H9 (cell line): ENCODE measurements at regions not wholly inside any gene's neighbourhood (a gene's known extent, or its start where the extent isn't known, plus 50 kb on each side); places are given as distances from the start of the nearest gene placed in this dataset.

Source experiments
- DNase-seq: peaks from one replicate; pipeline ENCODE4 v3.0.0-alpha.2; 2017
- H2AFZ ChIP-seq: one replicate; pipeline ENCODE4 v1.6.1; 2013; ENCODE audit warnings: mild to moderate bottlenecking, low read length, control low read depth, moderate library complexity
- H2AK5ac ChIP-seq: 2 replicates; pipeline ENCODE4 v1.6.1; 2013; ENCODE audit warnings: low read length, control low read depth, mixed read lengths; ENCODE audit not compliant: insufficient read length
- H2BK120ac ChIP-seq: one replicate; pipeline ENCODE4 v1.6.1; 2013; ENCODE audit warnings: low read depth, mild to moderate bottlenecking, low read length, control low read depth, inconsistent platforms; ENCODE audit not compliant: poor library complexity, severe bottlenecking
- H2BK12ac ChIP-seq: 2 replicates; pipeline ENCODE4 v1.6.1; 2013; ENCODE audit warnings: low read length, control low read depth, mixed read lengths, low read depth; ENCODE audit not compliant: insufficient read length
- H2BK15ac ChIP-seq: 2 replicates; pipeline ENCODE4 v1.6.1; 2013; ENCODE audit warnings: low read depth, low read length, control low read depth
- H2BK20ac ChIP-seq: one replicate; pipeline ENCODE4 v1.6.1; 2013; ENCODE audit warnings: low read depth, mild to moderate bottlenecking, low read length, control low read depth, inconsistent platforms; ENCODE audit not compliant: poor library complexity, severe bottlenecking
- H2BK5ac ChIP-seq: 2 replicates; pipeline ENCODE4 v1.6.1; 2013; ENCODE audit warnings: low read length, control low read depth, mixed read lengths; ENCODE audit not compliant: insufficient read length
- H3K14ac ChIP-seq: 2 replicates; pipeline ENCODE4 v1.6.1; 2013; ENCODE audit warnings: low read length, control low read depth; ENCODE audit not compliant: insufficient read depth
- H3K18ac ChIP-seq: 2 replicates; pipeline ENCODE4 v1.6.1; 2013; ENCODE audit warnings: low read depth, mild to moderate bottlenecking, mixed read lengths, low read length, control low read depth; ENCODE audit not compliant: insufficient read length
- H3K23ac ChIP-seq: 2 replicates; pipeline ENCODE4 v1.6.1; 2013; ENCODE audit warnings: low read length, control low read depth, mixed read lengths, low read depth; ENCODE audit not compliant: insufficient read length
- H3K23me2 ChIP-seq: 2 replicates; pipeline ENCODE4 v1.6.1; 2013; ENCODE audit warnings: low read depth, mild to moderate bottlenecking, mixed read lengths, low read length, control low read depth; ENCODE audit not compliant: insufficient read length, poor library complexity, severe bottlenecking
- H3K27ac ChIP-seq: 2 replicates; pipeline ENCODE4 v1.5.1; 2013; ENCODE audit warnings: low read length, control low read depth, mixed read lengths, low read depth; ENCODE audit not compliant: insufficient read length
- H3K27me3 ChIP-seq: 2 replicates; pipeline ENCODE4 v1.6.1; 2013; ENCODE audit warnings: low read length, control low read depth, inconsistent platforms; ENCODE audit not compliant: insufficient read depth
- H3K4ac ChIP-seq: 2 replicates; pipeline ENCODE4 v1.6.1; 2013; ENCODE audit warnings: low read depth, mild to moderate bottlenecking, control low read depth, inconsistent platforms, low read length, moderate library complexity
- H3K4me1 ChIP-seq: 2 replicates; pipeline ENCODE4 v1.6.1; 2013; ENCODE audit warnings: low read length, control low read depth, inconsistent platforms; ENCODE audit not compliant: insufficient read depth
- H3K4me2 ChIP-seq: 2 replicates; pipeline ENCODE4 v1.6.1; 2013; ENCODE audit warnings: low read length, control low read depth, mixed read lengths; ENCODE audit not compliant: insufficient read length, insufficient read depth
- H3K56ac ChIP-seq: 2 replicates; pipeline ENCODE4 v1.6.1; 2013; ENCODE audit warnings: low read depth, mild to moderate bottlenecking, mixed read lengths, low read length, control low read depth; ENCODE audit not compliant: insufficient read length
- H3K79me1 ChIP-seq: 2 replicates; pipeline ENCODE4 v1.6.1; 2013; ENCODE audit warnings: low read depth, mild to moderate bottlenecking, moderate library complexity, low read length, control low read depth, inconsistent platforms; ENCODE audit not compliant: insufficient read depth, poor library complexity, severe bottlenecking
- H3K79me2 ChIP-seq: 2 replicates; pipeline ENCODE4 v1.6.1; 2013; ENCODE audit warnings: low read length, control low read depth, inconsistent platforms; ENCODE audit not compliant: insufficient read depth
- H3K9ac ChIP-seq: 2 replicates; pipeline ENCODE4 v1.6.1; 2013; ENCODE audit warnings: low read length, control low read depth, mixed read lengths; ENCODE audit not compliant: insufficient read length; ENCODE audit errors: extremely low read depth
- H3K9me3 ChIP-seq: one replicate; pipeline ENCODE4 v1.6.1; 2013; ENCODE audit warnings: low read depth, low read length, inconsistent platforms; ENCODE audit not compliant: control insufficient read depth
- H3T11ph ChIP-seq: one replicate; pipeline ENCODE4 v1.6.1; 2013; ENCODE audit warnings: mild to moderate bottlenecking, low read length, control low read depth, inconsistent platforms
- H4K20me1 ChIP-seq: one replicate; pipeline ENCODE4 v1.6.1; 2013; ENCODE audit not compliant: control insufficient read depth, insufficient read length, insufficient read depth
- H4K5ac ChIP-seq: 2 replicates; pipeline ENCODE4 v1.6.1; 2013; ENCODE audit warnings: low read depth, mild to moderate bottlenecking, mixed read lengths, low read length, control low read depth; ENCODE audit not compliant: insufficient read length
- H4K8ac ChIP-seq: replicated peaks from 2 replicates; pipeline ENCODE4 v1.6.1; 2013; ENCODE audit warnings: low read length, control low read depth, mixed read lengths, low read depth; ENCODE audit not compliant: insufficient read length
- H4K91ac ChIP-seq: 2 replicates; pipeline ENCODE4 v1.6.1; 2013; ENCODE audit warnings: low read depth, mild to moderate bottlenecking, moderate library complexity, mixed read lengths, low read length, control low read depth; ENCODE audit not compliant: insufficient read length
- H3K27ac Mint-ChIP-seq, 3 experiments: 2 replicates in 2 of 3; 3 replicates in 1 of 3; pipeline ENCODE4 v1.8.0; 2020 to 2021; ENCODE audit warnings: mixed read lengths in 3 of 3, mild to moderate bottlenecking in 1 of 3, moderate library complexity in 1 of 3
- H3K27me3 Mint-ChIP-seq: 2 replicates; pipeline ENCODE4 v1.8.0; 2021; ENCODE audit warnings: low read depth, mild to moderate bottlenecking, moderate library complexity, mixed read lengths
- H3K36me3 Mint-ChIP-seq, 3 experiments: 2 replicates in 2 of 3; 3 replicates in 1 of 3; pipeline ENCODE4 v1.8.0; 2020 to 2021; ENCODE audit warnings: low read depth in 3 of 3, mixed read lengths in 3 of 3; ENCODE audit not compliant: insufficient read depth in 1 of 3
- H3K4me1 Mint-ChIP-seq, 2 experiments: 2 replicates each; pipeline ENCODE4 v1.8.0; 2020; ENCODE audit warnings: mixed read lengths in 2 of 2
- H3K4me3 Mint-ChIP-seq, 2 experiments: 2 replicates in 1 of 2; 3 replicates in 1 of 2; pipeline ENCODE4 v1.8.0; 2020 to 2021; ENCODE audit warnings: mild to moderate bottlenecking in 2 of 2, mixed read lengths in 2 of 2, moderate library complexity in 1 of 2
- H3K9me3 Mint-ChIP-seq, 2 experiments: 2 replicates in 1 of 2; 3 replicates in 1 of 2; pipeline ENCODE4 v1.8.0; 2020; ENCODE audit warnings: mild to moderate bottlenecking in 2 of 2, mixed read lengths in 2 of 2, moderate library complexity in 1 of 2
- TF ChIP-seq, protein P1 (sequence below): fragments of 200-600 bp; sonication (generic); conservative IDR thresholded peaks from 3 replicates; pipeline ENCODE4 v1.8.0; 2021; ENCODE audit warnings: antibody characterized with exemption, mild to moderate bottlenecking

DNA sequence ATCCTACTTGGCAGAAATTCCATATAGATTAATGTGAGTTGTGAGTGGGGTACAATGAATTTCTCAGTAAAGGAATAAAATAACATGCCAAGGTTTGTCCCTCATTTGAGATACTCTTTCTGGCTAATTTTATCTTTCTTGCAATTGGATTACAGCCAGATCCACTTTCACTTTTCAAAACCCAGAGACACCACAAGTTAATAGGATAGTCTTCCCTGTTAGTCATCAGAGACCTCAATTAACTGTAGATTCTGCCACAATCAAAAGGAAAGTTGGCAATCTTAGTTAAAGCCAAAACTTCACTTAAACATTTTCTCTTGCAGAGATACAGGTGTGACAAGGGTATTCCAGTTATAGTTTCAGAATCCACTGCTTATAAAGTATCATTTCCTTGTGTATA lies 91.4 kb upstream of the PHYHIPL start:
- H3K4me1 ChIP-seq = no peaks in the 10 kb centered on the region
- H2BK12ac ChIP-seq = no peak overlapping the region
- Mint-ChIP-seq H3K4me1 (no peaks in the 10 kb centered on the region), H3K27me3 (no peaks in the 10 kb centered on the region; the same call in 1 of the 2 replicates), H3K4me3 (no peak overlapping the region), H3K36me3 (no peaks in the 10 kb centered on the region), H3K9me3 (no peaks in the 10 kb centered on the region), H3K27ac (no peak overlapping the region)
- H3K14ac ChIP-seq = no peak overlapping the region
- H2AK5ac ChIP-seq = no peak overlapping the region
- H3K23ac ChIP-seq = no peak overlapping the region
- H3K27ac ChIP-seq = no peak overlapping the region
- no peak overlapping the region for H4K5ac ChIP-seq
- TF ChIP-seq, protein P1, sequence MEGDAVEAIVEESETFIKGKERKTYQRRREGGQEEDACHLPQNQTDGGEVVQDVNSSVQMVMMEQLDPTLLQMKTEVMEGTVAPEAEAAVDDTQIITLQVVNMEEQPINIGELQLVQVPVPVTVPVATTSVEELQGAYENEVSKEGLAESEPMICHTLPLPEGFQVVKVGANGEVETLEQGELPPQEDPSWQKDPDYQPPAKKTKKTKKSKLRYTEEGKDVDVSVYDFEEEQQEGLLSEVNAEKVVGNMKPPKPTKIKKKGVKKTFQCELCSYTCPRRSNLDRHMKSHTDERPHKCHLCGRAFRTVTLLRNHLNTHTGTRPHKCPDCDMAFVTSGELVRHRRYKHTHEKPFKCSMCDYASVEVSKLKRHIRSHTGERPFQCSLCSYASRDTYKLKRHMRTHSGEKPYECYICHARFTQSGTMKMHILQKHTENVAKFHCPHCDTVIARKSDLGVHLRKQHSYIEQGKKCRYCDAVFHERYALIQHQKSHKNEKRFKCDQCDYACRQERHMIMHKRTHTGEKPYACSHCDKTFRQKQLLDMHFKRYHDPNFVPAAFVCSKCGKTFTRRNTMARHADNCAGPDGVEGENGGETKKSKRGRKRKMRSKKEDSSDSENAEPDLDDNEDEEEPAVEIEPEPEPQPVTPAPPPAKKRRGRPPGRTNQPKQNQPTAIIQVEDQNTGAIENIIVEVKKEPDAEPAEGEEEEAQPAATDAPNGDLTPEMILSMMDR = no peak
- H3K56ac ChIP-seq = no peak overlapping the region
- H3K23me2 ChIP-seq = no peaks in the 10 kb centered on the region
- no peak overlapping the region for H3K9ac ChIP-seq
- H3K79me2 ChIP-seq = no peaks in the 10 kb centered on the region
- no peak overlapping the region for H2BK120ac ChIP-seq
- no peak overlapping the region for H3K4me2 ChIP-seq
- H4K91ac ChIP-seq = no peak overlapping the region
- H3K9me3 ChIP-seq = no peaks in the 10 kb centered on the region
- H4K8ac ChIP-seq = no peak overlapping the region
- no peak overlapping the region for H2BK5ac ChIP-seq
- H2BK15ac ChIP-seq = no peak overlapping the region
- H3K79me1 ChIP-seq = no peaks in the 10 kb centered on the region
- H2AFZ ChIP-seq = no peak overlapping the region
- H3K18ac ChIP-seq = no peak overlapping the region
- no peaks in the 10 kb centered on the region for H3K27me3 ChIP-seq
- H4K20me1 ChIP-seq = no peaks in the 10 kb centered on the region
- H3T11ph ChIP-seq = no peak overlapping the region
- H3K4ac ChIP-seq = no peak overlapping the region
- no peak overlapping the region for H2BK20ac ChIP-seq
- no peak for DNase-seq
